NCI-H526 (cell line): ENCODE measurements at regions not wholly inside any gene's neighbourhood (a gene's known extent, or its start where the extent isn't known, plus 50 kb on each side); places are given as distances from the start of the nearest gene placed in this dataset.
A peak's percentile ranks its signal among the peaks of the same experiment; 100 is the strongest.
"Not testable (repeated sequence)": the region's sequence is repeated elsewhere in the genome, so short reads cannot be mapped to it uniquely, and the experiment has no call there.

Experiments
- DNase-seq, 2 experiments: peaks; one replicate each; lab custom pipeline; 2025; lab: John Stamatoyannopoulos, UW

DNA sequence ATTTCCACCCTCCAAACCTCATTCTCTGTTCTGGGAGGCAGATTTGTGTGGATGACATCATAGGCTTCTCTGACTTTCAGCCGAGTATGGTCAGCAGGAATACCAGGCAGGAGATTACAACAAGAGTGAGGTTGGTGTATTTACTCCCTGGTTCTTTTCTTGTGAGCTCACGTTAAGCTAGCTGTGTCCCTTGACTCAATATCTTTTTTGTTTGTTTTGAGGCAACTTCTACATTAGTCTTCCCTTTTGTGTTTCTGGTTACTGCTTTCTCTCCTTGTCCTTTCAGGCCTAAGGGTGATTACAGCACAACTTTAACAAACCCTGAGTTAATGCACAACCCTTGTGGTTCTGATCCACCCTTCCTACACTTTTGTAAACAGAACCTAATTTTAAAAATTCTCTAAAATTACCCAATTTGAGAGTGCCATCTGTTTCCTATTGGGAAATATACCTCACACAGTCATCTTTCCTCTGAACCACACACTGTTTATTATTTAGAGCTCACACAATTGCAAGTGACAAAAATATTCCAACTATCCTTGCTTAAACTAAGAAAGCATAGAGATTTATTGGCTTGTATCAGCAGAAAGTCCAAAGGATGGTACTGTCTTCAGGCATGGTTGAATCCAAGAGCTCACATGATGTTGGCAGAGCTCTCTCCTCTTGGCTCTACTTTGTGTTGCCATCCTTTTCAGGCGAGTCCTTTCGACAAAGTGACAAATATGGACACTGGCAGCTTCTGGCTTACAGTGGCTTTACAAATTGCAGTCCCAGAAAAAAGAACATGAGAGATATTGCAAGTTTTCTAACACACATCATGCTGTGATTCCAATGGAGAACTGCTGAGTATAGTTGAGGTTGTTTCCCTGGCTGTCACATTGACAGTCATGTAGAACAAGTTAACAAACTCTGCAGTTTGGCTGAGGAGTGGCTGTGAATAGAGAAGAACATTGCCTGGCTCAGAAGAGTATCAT is 150.5 kb upstream of the DDIT4L start:
- DNase-seq: no peak

DNA sequence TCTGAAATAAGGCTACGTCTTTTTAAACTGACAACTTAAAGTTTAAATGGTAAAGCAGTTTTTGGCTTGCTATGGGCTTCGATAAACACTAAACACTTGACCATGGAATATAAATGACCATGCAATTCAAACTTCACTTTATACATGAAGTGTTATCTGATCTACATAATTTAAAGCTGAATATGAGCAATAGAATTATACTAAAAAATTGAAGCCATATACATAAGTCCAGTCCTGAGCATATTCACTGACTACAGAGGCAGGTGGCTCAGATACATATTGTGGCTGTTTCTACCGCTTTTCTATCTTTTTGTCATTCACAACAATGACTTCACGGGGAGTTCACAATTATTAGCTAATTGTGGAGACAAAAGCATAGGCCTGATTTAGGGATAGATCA is 149.6 kb upstream of the DDIT4L start:
- DNase-seq: no peak

DNA sequence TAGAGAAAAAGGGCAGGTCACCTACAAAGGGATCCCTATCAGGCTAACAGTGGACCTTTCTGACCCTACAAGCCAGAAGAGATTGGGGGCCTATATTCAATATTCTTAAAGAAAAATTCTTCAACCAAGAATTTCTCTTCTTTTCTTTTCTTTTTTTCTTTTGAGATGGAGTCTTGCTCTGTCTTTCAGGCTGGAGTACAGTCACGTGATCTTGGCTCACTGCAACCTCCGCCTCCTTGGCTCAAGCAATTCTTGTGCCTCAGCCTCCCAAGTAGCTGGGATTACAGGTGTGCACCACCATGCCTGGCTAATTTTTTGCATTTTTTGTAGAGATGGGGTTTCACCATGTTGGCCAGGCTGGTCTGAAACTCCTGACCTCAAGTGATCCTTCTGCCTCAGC is 143.2 kb upstream of the DDIT4L start:
- not testable (repeated sequence) for DNase-seq

DNA sequence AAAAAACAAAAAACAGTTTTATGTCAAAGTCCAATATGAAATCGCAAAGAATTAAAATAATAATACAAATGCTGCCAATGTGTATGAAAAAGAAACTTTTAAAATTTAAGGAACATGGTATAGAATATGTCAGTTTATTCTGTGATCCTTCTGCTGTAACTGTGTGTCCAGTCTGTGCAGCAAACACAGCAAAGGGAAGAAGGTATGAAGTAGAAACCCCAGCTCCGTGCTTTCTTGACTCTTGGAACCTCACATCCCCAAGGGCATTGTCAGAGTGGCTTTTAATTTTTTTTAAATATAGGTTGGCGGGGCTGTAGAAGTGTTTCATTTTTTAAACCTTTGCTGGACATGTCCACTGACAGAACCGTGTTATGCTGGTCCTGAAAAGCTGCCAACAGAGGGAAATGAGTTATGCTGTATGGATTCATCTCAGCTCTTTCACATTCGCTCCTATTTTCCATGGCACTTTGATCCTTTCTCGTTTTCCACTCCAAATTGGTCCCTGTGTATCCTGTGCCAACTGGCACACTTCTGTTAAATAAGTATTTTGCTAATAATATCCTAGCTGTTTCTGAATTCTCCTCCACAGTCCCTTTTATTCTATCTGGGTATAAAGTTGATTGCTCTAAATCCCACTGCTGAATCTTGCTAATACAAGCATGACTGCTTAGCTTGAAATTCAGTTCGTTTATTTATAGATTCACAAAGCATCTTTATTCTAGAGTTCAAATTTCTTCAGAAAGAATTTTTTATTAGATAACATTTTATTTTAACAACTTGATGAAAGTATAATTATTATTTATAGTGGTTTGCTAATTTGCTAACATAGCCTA is 127.0 kb upstream of the DDIT4L start:
- DNase-seq: no peak

DNA sequence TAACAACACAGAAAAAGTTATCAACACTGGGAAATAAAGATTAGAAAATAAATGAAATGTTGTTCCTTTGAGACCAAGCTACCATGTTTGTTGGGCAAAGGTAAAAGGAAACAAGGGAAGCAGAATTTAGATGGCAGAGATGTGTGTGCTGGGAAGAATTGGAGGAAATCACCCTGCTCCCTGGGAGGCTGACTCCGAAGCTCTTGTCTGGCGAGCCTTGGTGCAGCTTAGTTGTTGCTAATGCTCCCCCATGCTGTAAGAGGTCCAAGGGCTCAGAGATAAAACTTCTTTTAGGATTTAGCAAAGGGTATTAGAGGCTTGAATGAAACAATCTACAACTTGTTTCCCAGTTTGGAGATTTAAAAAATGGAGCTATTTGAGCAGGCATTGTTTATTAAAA is 123.8 kb upstream of the DDIT4L start:
- DNase-seq: no peak

DNA sequence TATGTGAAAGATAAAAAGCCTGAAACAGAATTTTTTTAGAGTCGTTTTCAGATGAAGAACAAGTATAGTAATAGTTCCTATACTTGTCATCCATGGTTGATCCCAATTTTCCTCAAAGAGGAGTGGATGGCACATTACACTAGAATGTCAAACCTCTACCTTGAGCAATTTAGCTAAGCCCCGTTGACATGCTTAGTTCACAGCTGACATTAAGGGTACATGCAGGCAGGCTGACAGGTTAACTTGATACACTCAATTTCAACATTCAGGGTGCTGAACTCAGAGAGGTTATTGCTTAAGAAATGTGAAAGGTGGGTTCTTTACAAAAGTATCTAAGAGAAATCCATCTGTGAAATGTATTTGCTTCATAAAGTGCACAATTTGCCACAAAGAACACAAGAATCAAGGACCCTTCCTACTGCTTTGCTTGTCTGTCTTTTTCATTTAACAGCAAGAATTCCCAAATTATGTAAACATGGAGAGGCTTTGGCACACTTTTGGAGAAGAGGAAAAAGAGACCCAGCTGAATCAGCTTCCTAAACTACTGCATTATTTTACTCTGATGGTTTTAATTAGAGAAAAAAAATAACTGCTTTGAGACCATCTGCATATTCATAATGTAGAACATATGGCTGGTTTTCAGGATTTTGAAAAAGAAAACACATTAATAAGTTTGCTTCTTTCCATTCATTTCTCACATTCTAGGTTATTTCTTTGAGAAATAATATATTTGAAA is 122.5 kb upstream of the DDIT4L start:
- DNase-seq: no peak

DNA sequence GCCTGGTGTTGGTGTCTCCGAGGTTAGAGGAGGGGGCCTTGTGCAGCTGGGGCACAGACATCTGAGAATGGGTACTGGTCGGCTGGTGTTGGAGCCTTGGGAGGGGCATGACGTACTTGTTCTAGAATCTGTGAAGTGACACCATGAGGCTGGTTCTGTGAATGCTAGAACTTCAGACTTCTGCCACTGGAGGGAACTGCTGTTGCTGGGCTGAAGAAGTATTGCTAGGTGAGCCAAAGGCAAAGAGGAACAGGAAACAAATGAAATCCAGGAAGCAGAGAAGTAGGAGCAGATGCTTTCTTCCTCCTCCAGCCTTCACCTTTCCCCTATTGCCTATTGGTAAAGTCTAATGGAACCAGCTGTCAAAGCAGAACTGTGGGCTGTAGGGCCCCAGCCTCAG is 120.9 kb upstream of the DDIT4L start:
- DNase-seq: peak in 1 of 2 experiments; percentile 0

DNA sequence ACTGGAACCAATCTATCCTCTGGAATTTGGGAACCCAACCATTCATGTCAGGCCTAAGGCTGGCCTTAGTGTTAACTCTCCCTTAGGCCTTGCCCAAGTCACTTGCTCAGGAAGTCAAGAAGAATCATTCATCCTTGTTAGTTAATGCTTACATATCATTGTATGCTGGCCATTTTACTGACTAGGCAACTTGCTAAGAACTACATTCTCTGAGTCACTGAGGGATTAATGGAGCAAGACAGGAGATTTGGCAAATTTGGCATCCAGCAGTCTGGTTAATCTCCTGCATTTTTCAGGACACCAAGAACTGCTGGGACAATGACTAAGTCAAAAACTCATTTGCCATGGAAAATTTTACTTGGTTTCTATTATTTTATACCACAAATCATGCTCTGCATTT is 115.8 kb upstream of the DDIT4L start:
- no peak for DNase-seq

DNA sequence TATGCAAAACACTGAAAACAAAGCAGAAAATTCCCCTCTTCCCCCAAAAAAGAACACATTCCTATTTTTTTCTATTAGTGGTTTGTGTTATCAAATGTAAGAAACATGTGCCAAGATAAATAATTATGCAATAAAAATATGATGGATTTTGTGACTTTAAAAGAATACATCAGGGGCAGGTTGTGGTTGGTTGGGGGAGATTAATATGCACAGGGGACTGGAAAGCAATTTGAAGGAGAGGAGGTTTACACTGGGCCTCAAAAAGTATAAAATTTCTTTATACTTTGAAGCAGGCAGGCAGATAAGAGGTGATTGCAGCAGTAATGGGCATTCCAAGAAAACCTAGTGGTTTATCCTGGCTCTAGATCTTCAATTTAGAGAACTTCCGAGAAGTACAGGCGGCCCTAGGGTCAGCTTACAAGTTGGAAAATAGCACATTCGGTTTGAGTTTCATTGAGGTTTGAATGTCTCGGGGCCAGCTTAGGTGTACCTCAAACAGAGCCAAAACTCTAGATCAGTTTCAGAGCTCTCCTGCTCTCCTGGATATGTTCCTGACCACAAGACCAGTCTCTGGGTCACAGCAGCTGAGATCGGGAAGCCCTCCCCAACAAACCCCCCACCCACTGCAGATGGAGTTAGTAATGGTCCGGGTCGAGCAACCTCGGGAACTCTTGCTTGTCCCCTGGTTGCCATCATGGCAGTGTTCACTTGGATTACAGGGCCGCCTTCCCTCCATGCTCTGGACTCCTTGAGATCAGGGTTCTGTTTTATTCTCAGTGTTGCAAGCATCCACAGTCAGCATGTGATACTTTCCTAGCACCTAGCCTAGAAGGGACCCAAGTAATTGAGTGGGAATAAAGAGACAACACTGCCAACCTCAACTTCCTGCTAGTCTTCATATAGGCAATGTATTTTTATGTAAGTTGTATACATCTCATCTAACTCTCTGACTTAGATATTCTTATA is 112.1 kb upstream of the DDIT4L start:
- no peak for DNase-seq

DNA sequence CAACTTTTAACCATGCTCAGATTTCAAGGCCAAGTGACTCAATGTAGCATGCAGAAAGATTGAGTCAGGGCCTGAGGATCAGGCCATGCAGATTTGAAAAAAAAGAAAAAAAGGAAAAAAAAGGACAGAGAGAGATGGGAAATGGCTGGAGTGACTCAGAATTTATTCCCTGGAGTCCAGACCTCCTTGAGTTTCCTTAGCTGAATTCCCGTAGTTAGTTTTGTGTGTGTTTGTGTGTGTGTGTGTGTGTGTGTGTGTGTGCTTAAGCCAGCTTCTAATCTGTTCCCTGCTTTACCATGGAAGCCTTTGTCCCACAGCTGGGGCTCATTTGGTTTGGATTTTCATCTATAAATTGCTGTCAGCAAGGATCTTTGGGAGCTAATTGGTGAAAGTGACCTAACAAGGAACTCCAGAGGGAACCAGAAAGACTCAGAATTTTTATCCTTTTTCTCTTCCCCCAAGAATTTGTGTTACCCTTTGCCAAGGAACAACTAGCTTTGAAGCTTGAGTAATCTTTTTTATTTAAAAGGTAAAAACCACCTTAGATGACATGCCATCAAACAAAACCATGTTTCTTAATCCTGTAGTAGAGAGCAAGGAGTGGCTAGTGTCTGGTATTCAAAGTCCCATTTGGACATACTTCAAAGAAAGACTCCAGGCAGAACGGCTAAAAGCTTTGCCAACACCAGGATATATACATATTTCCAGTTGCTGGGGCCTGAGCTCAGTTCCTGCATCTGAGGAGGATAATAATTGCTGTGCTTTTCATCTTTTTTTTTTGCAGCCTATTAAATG is 109.0 kb upstream of the DDIT4L start:
- DNase-seq: no peak

DNA sequence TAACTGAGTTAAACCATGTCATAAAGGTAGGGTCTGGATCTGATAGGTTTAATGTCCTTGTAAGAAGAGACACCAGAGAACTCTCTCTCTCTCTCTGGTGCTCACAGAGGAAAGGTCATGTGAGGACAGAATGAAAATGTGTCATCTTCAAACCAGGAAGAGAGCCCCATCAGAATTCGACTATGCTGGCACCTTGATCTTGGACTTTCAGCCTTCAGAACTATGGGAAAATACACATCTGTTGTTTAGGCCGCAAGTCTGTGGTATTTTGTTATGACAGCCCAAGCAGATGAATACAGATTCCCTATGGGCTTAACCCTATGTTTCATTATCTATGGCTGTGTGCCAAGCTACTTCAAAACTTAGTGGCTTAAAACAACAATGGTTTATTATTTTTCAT is 105.5 kb upstream of the DDIT4L start:
- DNase-seq: no peak

DNA sequence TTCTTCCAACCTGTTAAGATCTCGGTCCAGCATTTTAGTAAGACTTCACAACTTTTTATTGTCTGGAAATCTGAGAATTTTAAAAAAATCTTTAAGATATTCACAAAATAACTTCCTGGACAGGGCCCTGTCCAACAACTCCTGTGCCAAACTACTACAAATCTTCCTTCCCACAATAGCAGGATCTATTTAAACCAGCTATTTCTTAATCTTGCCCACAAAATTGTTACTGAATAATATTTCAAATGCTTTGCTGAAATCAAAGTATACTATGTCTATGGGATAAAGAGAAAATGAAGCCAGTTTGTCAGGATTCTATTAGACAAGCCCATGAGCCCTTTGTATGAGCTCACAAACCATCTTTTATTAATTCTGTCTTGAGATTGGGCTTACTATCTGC is 104.1 kb upstream of the DDIT4L start:
- no peak for DNase-seq

DNA sequence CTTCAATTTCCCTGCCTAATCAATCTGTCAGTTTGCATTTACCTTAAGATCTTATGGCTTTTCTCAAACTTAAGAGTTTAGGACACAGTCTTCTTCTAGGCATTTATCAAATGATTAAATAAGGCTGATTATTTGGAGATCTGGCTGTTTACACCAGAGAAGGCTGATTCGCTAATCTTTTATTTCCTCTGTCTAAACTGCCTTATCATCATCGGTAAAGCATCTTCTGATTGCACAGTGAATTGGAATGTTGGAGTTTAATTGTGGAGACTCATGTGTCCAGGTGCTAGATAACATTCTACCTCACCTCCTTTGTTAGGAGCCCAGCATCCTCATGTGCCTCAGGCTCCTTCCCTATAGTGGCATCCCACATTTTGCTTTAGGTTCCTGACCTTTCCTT is 100.3 kb upstream of the DDIT4L start:
- no peak for DNase-seq

DNA sequence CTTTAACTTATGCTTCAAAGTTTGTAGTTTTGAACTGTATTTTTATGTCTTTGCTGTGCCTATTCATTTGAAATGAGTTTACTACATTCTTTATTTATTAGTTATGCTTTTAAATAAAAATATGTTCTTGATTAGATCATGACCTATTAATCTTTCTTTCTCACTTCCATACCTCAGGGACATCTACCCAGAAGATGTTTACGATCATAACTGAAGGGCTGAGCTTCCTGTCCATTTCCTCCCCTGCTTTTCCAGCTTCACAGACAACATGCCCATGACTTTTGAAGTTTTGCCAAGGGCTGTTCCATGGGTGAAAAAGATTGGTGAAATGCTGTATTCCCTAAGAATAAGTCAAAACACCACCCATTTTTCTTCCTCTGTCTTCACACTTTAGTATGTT is 99.7 kb upstream of the DDIT4L start:
- DNase-seq: no peak

DNA sequence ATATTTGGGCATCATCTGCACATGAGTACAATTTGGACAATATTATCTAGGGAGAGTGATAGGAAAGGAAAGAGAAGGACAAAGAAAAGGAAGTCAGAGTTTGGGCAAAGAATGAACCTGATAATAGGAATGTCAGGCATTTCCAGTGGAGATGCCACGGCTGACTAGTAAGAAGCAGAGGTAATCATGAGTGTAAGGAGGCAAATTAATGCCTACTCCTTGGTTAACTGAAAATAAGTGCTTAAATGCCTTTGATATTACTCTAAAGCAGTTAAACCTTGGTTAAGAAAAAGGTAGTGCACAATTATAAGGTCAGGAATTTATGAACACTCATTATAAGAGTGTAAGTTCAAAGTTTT is 99.2 kb upstream of the DDIT4L start:
- no peak for DNase-seq

DNA sequence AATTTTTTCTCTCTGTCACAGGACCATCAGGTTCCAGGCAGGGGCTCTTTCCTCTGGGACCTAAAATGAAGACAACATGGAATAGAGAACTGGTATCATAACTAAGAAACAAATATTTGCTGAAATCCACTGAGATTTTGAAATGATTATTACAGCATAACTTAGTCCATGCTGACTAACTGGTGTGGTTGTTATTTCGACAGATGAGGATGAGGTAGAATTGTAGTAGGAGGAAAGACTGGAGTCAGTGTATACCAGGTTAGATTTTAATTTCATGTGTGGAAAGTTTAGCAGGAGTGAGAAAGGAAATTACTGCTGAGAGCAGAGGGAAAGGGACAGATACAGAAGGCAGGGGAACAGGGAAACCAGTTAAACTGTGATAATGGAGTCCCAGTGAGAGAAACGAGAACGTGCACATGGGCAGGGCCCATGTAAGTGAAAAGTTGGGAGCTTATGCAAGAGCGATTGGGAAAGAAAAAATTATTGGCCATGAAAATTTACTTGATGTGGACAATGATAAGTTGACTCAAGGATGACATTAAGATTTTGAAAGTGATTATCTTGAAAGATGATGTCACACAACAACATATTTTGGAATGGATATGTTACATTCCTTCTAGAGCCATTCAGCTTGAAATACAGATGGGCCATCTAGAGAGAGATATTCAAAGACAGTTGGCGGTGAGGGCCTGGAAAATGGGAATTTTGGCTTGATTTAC is 98.7 kb upstream of the DDIT4L start:
- DNase-seq: no peak

DNA sequence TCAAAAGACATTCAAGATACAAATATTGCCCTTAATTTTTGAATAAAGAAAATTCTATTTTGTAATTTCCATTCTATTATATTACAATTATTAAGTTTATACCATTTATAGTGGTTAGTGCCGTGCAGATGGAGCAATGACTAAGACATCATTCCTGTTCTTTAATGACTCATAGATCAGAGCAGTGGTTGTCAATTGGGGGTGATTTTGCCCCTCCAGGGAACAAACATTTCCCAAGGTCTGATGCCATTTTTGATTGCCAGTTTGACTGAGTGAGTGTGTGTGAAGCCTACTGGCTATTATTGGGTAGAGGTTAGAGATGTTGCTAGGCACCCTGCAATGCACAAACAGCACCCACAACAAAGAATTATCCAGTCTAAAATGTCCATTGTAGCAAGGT is 97.9 kb upstream of the DDIT4L start:
- no peak for DNase-seq

DNA sequence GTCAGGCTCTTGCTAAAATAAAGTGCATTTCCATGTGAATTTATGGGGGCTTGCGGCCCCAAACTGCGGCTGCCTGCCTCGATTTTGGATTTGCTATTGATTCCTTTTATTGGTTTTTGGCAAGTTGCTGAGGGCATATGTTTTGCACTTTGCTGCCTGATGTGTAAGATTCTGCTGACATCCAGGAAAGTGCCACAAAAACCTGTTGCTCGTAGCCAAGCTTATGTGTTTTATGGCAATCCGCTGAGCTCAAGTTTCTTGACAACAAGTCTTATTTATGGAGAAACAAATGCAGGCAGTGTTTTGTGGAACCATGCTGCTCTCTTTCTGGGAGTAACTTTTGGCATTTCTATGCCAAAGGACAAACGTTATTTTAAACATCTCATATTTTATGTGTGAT is 97.3 kb upstream of the DDIT4L start:
- no peak for DNase-seq

DNA sequence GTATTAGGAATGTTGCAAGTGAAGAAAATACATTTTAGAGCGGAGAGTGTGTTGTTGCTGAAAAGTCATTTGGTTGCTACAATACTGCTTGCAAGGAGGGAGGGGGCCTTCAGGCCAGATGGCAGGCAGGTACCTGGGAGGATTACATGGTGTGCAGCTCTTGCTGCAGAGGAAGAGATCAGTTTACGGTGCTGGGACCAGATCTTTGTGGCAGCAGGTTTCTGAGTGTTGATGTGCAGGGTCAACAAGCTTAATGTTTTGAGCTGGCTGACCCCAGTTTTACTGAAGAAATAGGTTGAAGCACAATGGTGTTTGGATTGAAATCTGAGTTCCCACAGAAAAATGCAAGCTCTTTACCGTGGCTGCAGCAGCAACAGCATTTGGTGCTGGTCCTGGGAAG is 96.4 kb upstream of the DDIT4L start:
- no peak for DNase-seq

DNA sequence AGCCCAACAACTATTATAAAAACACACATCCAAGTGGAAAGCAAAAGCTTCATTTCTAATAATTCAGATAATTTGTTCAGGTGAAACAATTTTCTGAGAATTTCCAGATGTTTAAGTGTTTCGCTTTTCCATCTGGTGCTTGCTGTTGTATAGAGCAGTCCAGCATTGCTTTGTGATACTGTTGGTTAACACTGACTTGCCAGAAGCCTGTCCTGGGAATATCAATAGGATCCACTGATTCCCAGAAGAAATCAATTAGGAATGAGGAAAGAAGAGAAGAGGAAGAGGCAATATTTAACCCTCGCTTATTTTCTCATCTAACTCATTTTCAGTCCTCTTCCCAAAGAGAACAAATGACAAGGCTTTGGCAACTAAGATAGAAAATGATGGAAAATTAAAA is 94.9 kb upstream of the DDIT4L start:
- no peak for DNase-seq
